Astrocyte (in vitro differentiated cells and primary cell): ENCODE measurements at regions not wholly inside any gene's neighbourhood (a gene's known extent, or its start where the extent isn't known, plus 50 kb on each side); places are given as distances from the start of the nearest gene placed in this dataset.

ENCODE experiments used
- CTCF ChIP-seq: IDR thresholded peaks from 2 replicates; pipeline ENCODE4 v1.5.1; 2011; ENCODE audit warnings: low read depth, mild to moderate bottlenecking, inconsistent platforms, low read length, moderate library complexity; ENCODE audit not compliant: insufficient read depth
- EZH2 ChIP-seq: IDR thresholded peaks from 2 replicates; pipeline ENCODE4 v1.6.1; 2012; ENCODE audit warnings: mild to moderate bottlenecking, low read length, inconsistent platforms; ENCODE audit not compliant: insufficient read depth

DNA sequence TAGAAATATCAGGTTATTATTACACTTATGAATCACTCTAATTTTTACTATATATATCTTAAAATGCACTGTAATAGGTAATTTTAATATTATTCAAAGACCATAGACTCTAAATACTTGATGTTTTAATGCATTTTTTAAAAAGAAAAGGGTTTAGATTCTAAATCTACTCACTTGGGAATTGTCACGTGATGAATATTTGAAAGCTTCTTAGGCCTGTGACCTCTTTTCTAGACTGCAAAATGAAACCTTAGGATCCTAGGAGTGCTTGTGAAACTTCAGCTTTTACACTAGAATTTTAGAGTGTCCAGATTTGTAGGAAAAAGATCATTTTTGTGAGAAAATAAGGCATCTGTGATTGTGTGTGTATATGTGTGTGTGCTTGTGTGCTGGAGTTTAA is 318.0 kb downstream of the HTR1B start:
- TF ChIP-seq CTCF (no peak), EZH2 (no peak)
